PC-3 (cell line): ENCODE measurements at regions not wholly inside any gene's neighbourhood (a gene's known extent, or its start where the extent isn't known, plus 50 kb on each side); places are given as distances from the start of the nearest gene placed in this dataset.

Experiments used
- ATAC-seq: fragments of 200-7000 bp; cut with Tn5 transposase; 2 replicates; pipeline ENCODE4 v1.9.1; 2020; ENCODE audit warnings: mild to moderate bottlenecking, moderate library complexity
- BruUV-seq: library from RNA; stranded (reverse); fragments of 400-500 nt; replicated peaks from 2 replicates; lab custom pipeline; 2021; lab: Mats Ljungman, UMichigan
- CTCF ChIA-PET: fragments of 300-600 bp; sonication (Branson Sonifier 250); formaldehyde crosslinking; loops from one replicate; lab custom pipeline; 2022; ENCODE audit warnings: antibody characterized with exemption; lab: Charles Lee
- POLR2A ChIA-PET: fragments of 300-600 bp; sonication (Branson Sonifier 250); formaldehyde crosslinking; loops from one replicate; lab custom pipeline; 2022; ENCODE audit warnings: antibody characterized with exemption; ENCODE audit not compliant: unreplicated experiment; lab: Charles Lee
- DNase-seq: peaks from one replicate; pipeline ENCODE4 v3.0.0-alpha.2; 2015
- H2AFZ ChIP-seq: fragments of 300-600 bp; sonication (generic); 2 replicates; pipeline ENCODE4 v1.6.0; 2016; ENCODE audit warnings: antibody characterized with exemption, low read length
- H3F3A ChIP-seq: fragments of 300-600 bp; sonication (generic); one replicate; pipeline ENCODE4 v1.6.0; 2017; ENCODE audit warnings: antibody characterized with exemption, low read length, control low read depth, mild to moderate bottlenecking; ENCODE audit not compliant: unreplicated experiment
- H3K27ac ChIP-seq: fragments of 300-600 bp; sonication (generic); 2 replicates; pipeline ENCODE4 v1.5.1; 2016; ENCODE audit warnings: mild to moderate bottlenecking, low read length
- H3K27me3 ChIP-seq: fragments of 300-600 bp; sonication (generic); 2 replicates; pipeline ENCODE4 v1.6.1; 2016; ENCODE audit warnings: low read length, mixed read lengths
- H3K36me3 ChIP-seq: fragments of 300-600 bp; sonication (generic); 2 replicates; pipeline ENCODE4 v1.6.1; 2016; ENCODE audit warnings: low read depth, mixed run types, low read length, mixed read lengths
- H3K4me1 ChIP-seq: fragments of 300-600 bp; sonication (generic); 2 replicates; pipeline ENCODE4 v1.5.1; 2016; ENCODE audit warnings: low read length; ENCODE audit not compliant: insufficient read depth
- H3K4me2 ChIP-seq: fragments of 300-600 bp; sonication (generic); 2 replicates; pipeline ENCODE4 v1.6.0; 2016; ENCODE audit warnings: low read length
- H3K4me3 ChIP-seq: fragments of 300-600 bp; sonication (generic); 2 replicates; pipeline ENCODE4 v1.5.1; 2016; ENCODE audit warnings: mild to moderate bottlenecking, low read length, mixed read lengths
- H3K79me2 ChIP-seq: fragments of 300-600 bp; sonication (generic); 2 replicates; pipeline ENCODE4 v1.6.1; 2017; ENCODE audit warnings: low read length, mixed read lengths
- H3K9ac ChIP-seq: fragments of 300-600 bp; sonication (generic); 2 replicates; pipeline ENCODE4 v1.6.0; 2016; ENCODE audit warnings: mild to moderate bottlenecking, low read length
- H3K9me2 ChIP-seq: fragments of 300-600 bp; sonication (generic); replicated peaks from 2 replicates; pipeline ENCODE4 v1.6.1; 2016; ENCODE audit warnings: mixed run types, low read length, mixed read lengths
- H3K9me3 ChIP-seq: fragments of 300-600 bp; sonication (generic); 2 replicates; pipeline ENCODE4 v1.6.1; 2016; ENCODE audit warnings: low read length, mixed read lengths
- H4K20me1 ChIP-seq: fragments of 300-600 bp; sonication (generic); 2 replicates; pipeline ENCODE4 v1.6.1; 2016; ENCODE audit warnings: low read length, mixed read lengths
- CTCF ChIP-seq: fragments of 300-600 bp; sonication (generic); conservative IDR thresholded peaks from 2 replicates; pipeline ENCODE4 v1.5.1; 2017; ENCODE audit warnings: antibody characterized with exemption, low read depth, mild to moderate bottlenecking, low read length
- EZH2 ChIP-seq: fragments of 300-600 bp; sonication (generic); IDR thresholded peaks from one replicate; pipeline ENCODE4 v1.6.1; 2017; ENCODE audit warnings: antibody characterized with exemption, mild to moderate bottlenecking, low read length; ENCODE audit not compliant: unreplicated experiment
- EZH2phosphoT487 ChIP-seq: fragments of 300-600 bp; sonication (generic); IDR thresholded peaks from 2 replicates; pipeline ENCODE4 v1.6.1; 2018; ENCODE audit warnings: mild to moderate bottlenecking, antibody characterized with exemption, low read length, borderline replicate concordance
- intact Hi-C: fragments of 100-400 bp; cut with micrococcal nuclease; formaldehyde crosslinking; loops from 2 replicates; pipeline ENCODE4 v1.9.0; 2023

- Histone ChIP-seq H3K36me3 (no peaks in the 10 kb centered on the region), H3K27ac (no peak overlapping the region), H4K20me1 (no peaks in the 10 kb centered on the region), H3K4me3 (no peak overlapping the region), H3K4me2 (no peak overlapping the region), H3K27me3 (no peaks in the 10 kb centered on the region), H3K4me1 (no peaks in the 10 kb centered on the region), H3K9me3 (peaks cover 6% of the 10 kb centered on the region; the same call in 1 of the 2 replicates), H3F3A (no peaks in the 10 kb centered on the region), H3K9me2 (no peaks in the 10 kb centered on the region), H3K79me2 (no peaks in the 10 kb centered on the region), H3K9ac (no peak overlapping the region), H2AFZ (no peak overlapping the region)
- CTCF ChIA-PET, result no interaction called here
- no TSS peak for BruUV-seq
- DNase-seq (no peak), ATAC-seq (no peak)
- intact Hi-C loops, result no loop called here
- TF ChIP-seq CTCF, result no peak
- no peak for TF ChIP-seq EZH2
- no peak for TF ChIP-seq EZH2phosphoT487
- POLR2A ChIA-PET, result no interaction called here
Observed at GRCh38 chr5:166781737-166782136, 1509.7 kb upstream of the WWC1 start.

GRCh38 chr5:166784545-166785078 is 1506.8 kb upstream of the WWC1 start:
- Histone ChIP-seq H3K27ac (no peak overlapping the region), H3K9ac (no peak overlapping the region), H3K9me3 (peaks cover 6% of the 10 kb centered on the region; the same call in 1 of the 2 replicates), H3K9me2 (no peaks in the 10 kb centered on the region), H3K4me2 (no peak overlapping the region), H3K79me2 (no peaks in the 10 kb centered on the region), H3K4me3 (no peak overlapping the region), H3F3A (no peaks in the 10 kb centered on the region), H3K4me1 (no peaks in the 10 kb centered on the region), H3K36me3 (no peaks in the 10 kb centered on the region), H4K20me1 (no peaks in the 10 kb centered on the region), H2AFZ (no peak overlapping the region), H3K27me3 (no peaks in the 10 kb centered on the region)
- CTCF ChIA-PET, result no interaction called here
- DNase-seq (no peak), ATAC-seq (no peak)
- BruUV-seq, result no TSS peak
- TF ChIP-seq EZH2, result no peak
- TF ChIP-seq EZH2phosphoT487, result no peak
- no peak for TF ChIP-seq CTCF
- POLR2A ChIA-PET, result no interaction called here
- intact Hi-C loops, result no loop called here

GRCh38 chr5:166786178-166786577 is 1505.3 kb upstream of the WWC1 start:
- no peak overlapping the region for H3K4me2 ChIP-seq
- no peaks in the 10 kb centered on the region for H3K79me2 ChIP-seq
- ChIA-PET CTCF (no interaction called here), POLR2A (no interaction called here)
- ATAC-seq (no peak), DNase-seq (no peak)
- H3K4me3 ChIP-seq, result no peak overlapping the region
- H3K9ac ChIP-seq, result no peak overlapping the region
- no peaks in the 10 kb centered on the region for H3F3A ChIP-seq
- H4K20me1 ChIP-seq, result no peaks in the 10 kb centered on the region
- intact Hi-C loops, result no loop called here
- H3K9me3 ChIP-seq, result peaks cover 6% of the 10 kb centered on the region; the same call in 1 of the 2 replicates
- H3K9me2 ChIP-seq, result no peaks in the 10 kb centered on the region
- no peaks in the 10 kb centered on the region for H3K4me1 ChIP-seq
- no peak overlapping the region for H2AFZ ChIP-seq
- no peaks in the 10 kb centered on the region for H3K27me3 ChIP-seq
- no peak overlapping the region for H3K27ac ChIP-seq
- H3K36me3 ChIP-seq, result no peaks in the 10 kb centered on the region
- BruUV-seq, result no TSS peak
- no peak for TF ChIP-seq EZH2phosphoT487
- TF ChIP-seq CTCF, result no peak
- no peak for TF ChIP-seq EZH2
